Thyroid gland (tissue), 4 donors: ENCODE measurements at regions not wholly inside any gene's neighbourhood (a gene's known extent, or its start where the extent isn't known, plus 50 kb on each side); places are given as distances from the start of the nearest gene placed in this dataset.

ENCODE experiments used
- POLR2A ChIP-seq, 2 donors: fragments of 450-650 bp; IDR thresholded peaks; one replicate each; pipeline ENCODE4 v1.6.1; 2017; ENCODE audit warnings: antibody characterized with exemption in 2 of 2, mild to moderate bottlenecking in 2 of 2, moderate library complexity in 1 of 2
- TF ChIP-seq, protein P1 (sequence below), 6 experiments: fragments of 200-600 bp in 3 of 6; fragments of 450-650 bp in 3 of 6; sonication (generic) in 3 of 6; IDR thresholded peaks; one replicate each; pipeline ENCODE4 v1.5.1; 2016 to 2019; ENCODE audit warnings: antibody characterized with exemption in 6 of 6, mild to moderate bottlenecking in 2 of 6, inconsistent platforms in 1 of 6, moderate library complexity in 1 of 6

- TF ChIP-seq, protein P1, sequence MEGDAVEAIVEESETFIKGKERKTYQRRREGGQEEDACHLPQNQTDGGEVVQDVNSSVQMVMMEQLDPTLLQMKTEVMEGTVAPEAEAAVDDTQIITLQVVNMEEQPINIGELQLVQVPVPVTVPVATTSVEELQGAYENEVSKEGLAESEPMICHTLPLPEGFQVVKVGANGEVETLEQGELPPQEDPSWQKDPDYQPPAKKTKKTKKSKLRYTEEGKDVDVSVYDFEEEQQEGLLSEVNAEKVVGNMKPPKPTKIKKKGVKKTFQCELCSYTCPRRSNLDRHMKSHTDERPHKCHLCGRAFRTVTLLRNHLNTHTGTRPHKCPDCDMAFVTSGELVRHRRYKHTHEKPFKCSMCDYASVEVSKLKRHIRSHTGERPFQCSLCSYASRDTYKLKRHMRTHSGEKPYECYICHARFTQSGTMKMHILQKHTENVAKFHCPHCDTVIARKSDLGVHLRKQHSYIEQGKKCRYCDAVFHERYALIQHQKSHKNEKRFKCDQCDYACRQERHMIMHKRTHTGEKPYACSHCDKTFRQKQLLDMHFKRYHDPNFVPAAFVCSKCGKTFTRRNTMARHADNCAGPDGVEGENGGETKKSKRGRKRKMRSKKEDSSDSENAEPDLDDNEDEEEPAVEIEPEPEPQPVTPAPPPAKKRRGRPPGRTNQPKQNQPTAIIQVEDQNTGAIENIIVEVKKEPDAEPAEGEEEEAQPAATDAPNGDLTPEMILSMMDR (IDR thresholded peaks at IDR 0.05): no peak
- TF ChIP-seq POLR2A (IDR thresholded peaks at IDR 0.05): no peak
These were observed 419.8 kb downstream of the COG6 start for GRCh38 chr13:40075281-40075680.
